ENCODE measurements at regions not wholly inside any gene's neighbourhood (a gene's known extent, or its start where the extent isn't known, plus 50 kb on each side); places are given as distances from the start of the nearest gene placed in this dataset.

DNA sequence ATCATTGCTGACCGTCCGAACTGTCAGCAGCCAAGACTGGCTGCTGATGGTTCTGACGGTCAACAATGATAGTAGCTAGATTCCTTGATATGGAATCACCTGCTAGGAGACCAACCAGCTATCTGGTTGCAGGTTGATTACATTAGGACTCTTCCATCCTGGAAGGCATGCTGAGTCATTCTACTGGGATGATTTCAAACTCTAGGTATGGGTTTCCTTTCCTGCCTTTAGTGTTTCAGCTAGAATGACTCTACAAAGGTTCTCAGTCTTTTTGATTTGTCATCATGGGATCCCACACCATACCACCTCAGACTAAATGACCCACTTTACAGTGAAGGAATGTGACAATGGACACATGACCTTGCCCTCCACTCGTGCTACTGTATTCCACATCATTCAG is 138.1 kb upstream of the KL start:
- TF ChIP-seq, protein P1, sequence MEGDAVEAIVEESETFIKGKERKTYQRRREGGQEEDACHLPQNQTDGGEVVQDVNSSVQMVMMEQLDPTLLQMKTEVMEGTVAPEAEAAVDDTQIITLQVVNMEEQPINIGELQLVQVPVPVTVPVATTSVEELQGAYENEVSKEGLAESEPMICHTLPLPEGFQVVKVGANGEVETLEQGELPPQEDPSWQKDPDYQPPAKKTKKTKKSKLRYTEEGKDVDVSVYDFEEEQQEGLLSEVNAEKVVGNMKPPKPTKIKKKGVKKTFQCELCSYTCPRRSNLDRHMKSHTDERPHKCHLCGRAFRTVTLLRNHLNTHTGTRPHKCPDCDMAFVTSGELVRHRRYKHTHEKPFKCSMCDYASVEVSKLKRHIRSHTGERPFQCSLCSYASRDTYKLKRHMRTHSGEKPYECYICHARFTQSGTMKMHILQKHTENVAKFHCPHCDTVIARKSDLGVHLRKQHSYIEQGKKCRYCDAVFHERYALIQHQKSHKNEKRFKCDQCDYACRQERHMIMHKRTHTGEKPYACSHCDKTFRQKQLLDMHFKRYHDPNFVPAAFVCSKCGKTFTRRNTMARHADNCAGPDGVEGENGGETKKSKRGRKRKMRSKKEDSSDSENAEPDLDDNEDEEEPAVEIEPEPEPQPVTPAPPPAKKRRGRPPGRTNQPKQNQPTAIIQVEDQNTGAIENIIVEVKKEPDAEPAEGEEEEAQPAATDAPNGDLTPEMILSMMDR (IDR thresholded peaks at IDR 0.05): no peak

DNA sequence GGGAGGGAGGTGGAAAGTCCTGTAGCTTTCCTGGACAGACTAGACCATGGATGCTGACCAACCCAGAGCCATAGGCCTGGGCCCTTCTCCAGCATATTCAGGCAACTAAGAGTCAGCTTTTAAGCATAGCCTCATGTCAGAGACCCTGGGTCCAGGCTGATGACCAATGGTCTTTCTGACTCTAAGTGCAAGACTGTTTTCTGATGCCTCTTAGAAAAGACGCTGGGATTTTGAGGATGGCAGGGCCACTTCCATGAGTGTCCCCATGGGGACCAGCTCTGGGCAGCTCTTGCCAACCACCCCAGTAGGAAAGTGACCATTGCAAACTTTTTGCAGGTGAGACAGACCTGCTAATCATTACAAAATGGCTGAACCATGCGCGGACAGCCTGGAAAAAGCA is 135.6 kb upstream of the KL start:
- TF ChIP-seq, protein P1 (IDR thresholded peaks at IDR 0.05): no peak

DNA sequence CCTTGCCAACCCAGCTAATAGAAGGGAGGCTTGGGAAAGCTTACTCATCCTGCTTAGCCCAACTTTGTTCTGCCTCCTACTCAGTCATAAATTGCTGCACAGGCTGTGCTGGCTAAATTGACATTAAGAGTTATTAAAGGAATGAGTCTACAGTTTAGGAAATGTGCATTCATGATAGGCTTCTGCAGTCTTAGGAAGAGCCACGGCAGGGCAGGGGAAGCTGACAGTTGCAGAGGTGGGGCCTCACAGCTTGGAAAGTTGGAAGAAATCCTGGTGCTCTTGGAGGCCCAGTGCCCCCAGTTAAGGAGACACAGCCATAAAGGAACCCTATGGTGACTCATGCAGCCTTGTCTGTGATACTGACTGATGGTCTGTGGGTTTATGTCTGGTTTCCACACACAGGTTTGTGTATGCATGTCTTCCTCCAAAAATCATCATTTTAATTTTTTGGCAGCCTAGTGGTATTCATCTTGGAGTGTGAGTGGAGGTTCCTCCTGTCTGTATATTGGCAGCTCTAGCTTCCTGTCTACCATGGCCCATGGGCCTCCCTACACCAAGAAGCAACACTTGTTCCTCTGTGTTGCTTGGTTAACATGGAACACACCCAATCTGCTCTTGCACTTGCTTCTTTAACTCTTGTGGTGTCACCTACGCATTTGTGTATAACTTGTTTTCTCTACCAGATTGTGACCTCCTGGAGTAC is 135.0 kb upstream of the KL start:
- TF ChIP-seq, protein P1 (IDR thresholded peaks at IDR 0.05): no peak

DNA sequence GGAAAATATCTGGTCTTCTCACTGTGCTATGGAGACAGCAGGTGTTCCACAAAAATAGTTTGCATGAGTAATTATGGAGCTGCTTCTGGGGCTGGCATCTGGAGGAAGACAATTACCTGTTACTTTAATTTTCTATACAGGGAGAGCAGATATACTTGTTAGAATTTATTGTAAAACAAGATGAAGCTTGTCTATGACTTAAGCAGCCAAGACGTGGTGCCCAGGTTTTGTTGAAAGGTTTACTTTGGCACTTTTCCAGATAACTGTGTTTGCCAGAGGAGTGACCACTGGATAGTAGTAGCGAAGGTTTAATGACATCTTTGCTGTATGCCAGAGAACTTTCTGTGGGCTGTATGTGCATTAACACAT is 134.5 kb upstream of the KL start:
- TF ChIP-seq, protein P1 (IDR thresholded peaks at IDR 0.05): no peak

DNA sequence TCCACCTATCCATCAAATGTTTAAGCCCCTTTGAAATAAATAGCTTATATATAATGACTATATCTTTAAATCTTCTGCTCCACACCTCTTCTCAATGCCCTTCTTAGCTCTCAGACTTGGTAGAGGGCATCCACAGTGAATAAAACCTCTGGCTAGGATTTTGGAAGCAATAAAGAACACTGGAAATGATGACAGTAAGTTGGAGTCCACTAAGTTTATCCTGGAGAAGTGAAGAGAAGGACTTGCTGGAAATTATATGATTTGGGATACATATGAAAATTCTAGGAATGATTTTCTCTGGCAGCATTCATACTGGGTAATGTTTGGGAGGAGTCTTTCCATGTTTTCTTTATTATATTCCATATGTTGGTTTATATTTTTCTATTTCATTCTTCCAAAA is 133.5 kb upstream of the KL start:
- TF ChIP-seq, protein P1 (IDR thresholded peaks at IDR 0.05): no peak

DNA sequence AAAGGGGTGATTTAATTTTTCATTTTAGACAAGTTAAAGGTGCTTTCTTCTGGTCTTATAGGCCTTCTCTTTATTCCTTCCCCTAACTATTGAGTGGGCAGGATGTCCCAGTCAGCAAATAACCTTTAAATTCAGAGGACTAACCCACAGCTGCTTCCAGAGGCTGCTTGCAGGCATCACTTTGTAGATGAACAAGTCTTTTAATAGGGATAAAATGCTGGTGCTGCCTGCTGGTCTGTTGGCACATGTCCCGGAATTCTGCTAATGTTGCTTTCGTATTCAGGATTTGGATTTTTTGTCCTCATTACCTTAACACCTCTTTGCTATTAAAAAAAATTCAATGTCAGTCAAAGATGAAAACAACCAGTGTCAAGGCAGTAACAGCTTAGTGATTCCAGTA is 132.7 kb upstream of the KL start:
- TF ChIP-seq, protein P1 (IDR thresholded peaks at IDR 0.05): no peak

DNA sequence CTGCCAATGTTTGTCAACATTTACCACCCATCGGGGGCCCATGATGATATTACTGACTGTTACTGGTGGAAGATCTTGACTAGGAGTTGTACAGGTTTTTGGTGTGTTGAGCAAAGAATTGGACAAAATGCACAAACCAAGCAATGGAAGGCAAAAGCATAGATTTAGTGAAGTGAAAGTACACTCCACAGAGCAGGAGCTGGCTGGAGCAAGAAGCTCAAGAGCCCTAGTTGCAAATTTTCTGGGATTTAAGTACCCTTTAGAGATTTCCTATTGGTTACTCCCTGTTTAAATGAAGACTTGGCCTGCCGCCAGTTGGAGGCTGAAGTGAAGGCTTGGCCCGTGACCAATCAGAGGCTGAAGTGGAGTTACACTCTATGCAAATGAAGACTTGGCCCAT is 128.6 kb upstream of the KL start:
- TF ChIP-seq, protein P1 (IDR thresholded peaks at IDR 0.05): no peak
